ENCODE measurements at regions not wholly inside any gene's neighbourhood (a gene's known extent, or its start where the extent isn't known, plus 50 kb on each side); places are given as distances from the start of the nearest gene placed in this dataset.

- TF ChIP-seq DMTF1 (CRISPR knock-in tag; IDR thresholded peaks at IDR 0.05) (no peak), ZNF513 (CRISPR knock-in tag; conservative IDR thresholded peaks at IDR 0.05) (no peak)
Measured at GRCh38 chr1:220453371-220453770, 74.6 kb upstream of the MARK1 start (continued).

GRCh38 chr1:220451532-220451931 is 76.4 kb upstream of the MARK1 start:
- Histone ChIP-seq H3K4me2 (ENCODE audit: low read depth, low read length) (no peak overlapping the region), H3K27me3 (ENCODE audit: control insufficient read depth in 1 of 2, insufficient read depth in 2 of 2, low read length in 2 of 2) (no peaks in the 10 kb centered on the region), H3K27ac (ENCODE audit: extremely low read length, insufficient read depth, low read length) (no peak overlapping the region), H4K20me1 (ENCODE audit: insufficient read depth, low read length) (no peaks in the 10 kb centered on the region), H3K4me3 (replicated peaks in 1 of 3; ENCODE audit: insufficient read depth in 1 of 3, low read depth in 2 of 3, low read length in 3 of 3) (no peak overlapping the region), H3K9me3 (ENCODE audit: low read length) (no peaks in the 10 kb centered on the region), H3K4me1 (ENCODE audit: insufficient read depth, low read length) (no peaks in the 10 kb centered on the region), H3K9ac (ENCODE audit: insufficient read depth, low read depth, low read length) (no peak overlapping the region), H2AFZ (ENCODE audit: low read length) (no peak overlapping the region), H3K36me3 (replicated peaks in 1 of 2; ENCODE audit: control insufficient read depth in 1 of 2, insufficient read depth in 2 of 2, low read length in 2 of 2) (no peaks in the 10 kb centered on the region), H3K79me2 (ENCODE audit: insufficient read depth, low read length) (no peaks in the 10 kb centered on the region)
- intact Hi-C loops (cut with micrococcal nuclease; ENCODE audit: unreplicated experiment): no loop called here
- ATAC-seq (peak; percentile 42; the same call in 2 of the 3 replicates), FAIRE-seq (no peak), DNase-seq (ENCODE audit: low spot score) (peak; percentile 13)
- in situ Hi-C loops (cut with HindIII; ENCODE audit: extremely low pct_ligation_motif_present, low pct_unique_long_range_greater_than_20kb): no loop called here
- 10% methylated on average over 4 of the region's 4 CpGs for WGBS (ENCODE audit: low lambda C conversion rate)
- ChIA-PET CTCF (ENCODE audit: low intra/inter-chr PET ratio, low total read pairs) (no interaction called here), POLR2A (no interaction called here)
- BruUV-seq (replicated peaks): no TSS peak
- no peak for TF ChIP-seq GZF1 (CRISPR knock-in tag; IDR thresholded peaks at IDR 0.05)
- TF ChIP-seq BCL6 (CRISPR knock-in tag; IDR thresholded peaks at IDR 0.05): 0 out of 2 replicates have a peak, but pooled peaks have one; percentile 32
- peak in 1 of 2 experiments; percentile 52; a peak in 1 of 4 replicates for TF ChIP-seq NR2F1 (CRISPR knock-in tag; IDR thresholded peaks at IDR 0.05)
- peak; percentile 30; the same call in 1 of the 2 replicates for TF ChIP-seq TCF7 (IDR thresholded peaks at IDR 0.05; ENCODE audit: low read depth)
- no peak for TF ChIP-seq MXI1 (IDR thresholded peaks at IDR 0.05; ENCODE audit: borderline replicate concordance, low read depth, low read length)
